HG03064 (cell line): ENCODE measurements at regions not wholly inside any gene's neighbourhood (a gene's known extent, or its start where the extent isn't known, plus 50 kb on each side); places are given as distances from the start of the nearest gene placed in this dataset.

Experiments
- ATAC-seq: cut with Tn5 transposase; IDR thresholded peaks from one replicate; pipeline ENCODE4 v1.9.1; 2021; ENCODE audit warnings: low read depth; ENCODE audit not compliant: unreplicated experiment

DNA sequence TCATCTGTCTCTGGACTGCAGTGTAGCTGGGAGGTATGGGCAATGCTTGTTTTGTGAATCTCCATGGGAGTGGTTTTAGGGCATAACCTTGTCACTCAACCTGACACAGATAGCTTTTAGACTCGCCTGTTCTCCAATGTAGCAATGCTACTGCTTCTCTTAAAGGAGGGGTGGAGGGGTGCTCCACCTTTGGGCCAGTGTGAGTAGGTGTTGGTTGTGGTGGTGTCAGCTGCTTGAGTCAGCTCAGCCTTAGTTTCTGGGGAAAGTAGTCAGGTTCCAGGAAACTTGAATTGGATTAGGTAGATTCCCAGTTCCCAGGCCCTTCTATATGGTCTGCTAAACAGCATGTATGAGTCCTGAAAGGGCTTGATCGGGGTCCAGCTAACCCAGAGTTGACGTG, 91.1 kb upstream of the PLPPR1 start:
- no peak for ATAC-seq

DNA sequence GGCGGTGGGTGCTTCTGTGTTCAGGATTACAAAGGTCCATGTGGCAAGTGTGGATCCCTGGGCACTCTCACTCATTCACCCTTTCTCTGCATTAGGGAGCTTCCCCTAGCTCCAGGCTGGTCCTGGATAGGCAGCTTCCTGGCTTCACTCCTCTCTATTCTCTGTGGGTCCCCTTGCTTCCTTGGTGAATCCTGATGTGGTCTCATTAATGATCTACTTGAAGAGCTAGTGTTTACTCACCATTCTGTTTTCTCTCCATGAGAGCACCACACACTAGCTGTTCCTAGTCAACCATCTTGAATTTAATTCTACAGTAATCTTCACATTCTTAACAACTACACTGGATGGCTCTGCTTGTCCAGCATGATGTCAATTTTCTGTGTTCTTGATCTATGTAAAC, 90.0 kb upstream of the PLPPR1 start:
- no peak for ATAC-seq

DNA sequence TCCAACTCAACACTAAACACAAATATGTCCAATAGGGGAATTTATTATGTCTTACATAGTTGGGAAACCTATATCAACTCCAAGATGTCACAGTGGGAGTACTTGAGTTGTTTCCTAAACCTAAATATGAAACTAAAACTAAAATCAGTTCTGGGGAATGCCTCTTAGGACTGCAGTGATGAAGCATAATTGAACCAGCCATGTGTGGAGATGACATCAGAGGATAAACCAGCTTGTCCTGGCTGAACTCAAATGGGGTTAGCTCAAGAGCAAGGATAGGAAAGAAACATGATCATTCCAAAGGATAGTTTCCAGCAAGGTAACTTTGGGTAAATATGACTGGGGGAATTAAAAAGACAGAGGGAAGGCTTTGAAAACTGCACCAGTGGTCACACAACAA, 88.9 kb upstream of the PLPPR1 start:
- ATAC-seq: no peak

DNA sequence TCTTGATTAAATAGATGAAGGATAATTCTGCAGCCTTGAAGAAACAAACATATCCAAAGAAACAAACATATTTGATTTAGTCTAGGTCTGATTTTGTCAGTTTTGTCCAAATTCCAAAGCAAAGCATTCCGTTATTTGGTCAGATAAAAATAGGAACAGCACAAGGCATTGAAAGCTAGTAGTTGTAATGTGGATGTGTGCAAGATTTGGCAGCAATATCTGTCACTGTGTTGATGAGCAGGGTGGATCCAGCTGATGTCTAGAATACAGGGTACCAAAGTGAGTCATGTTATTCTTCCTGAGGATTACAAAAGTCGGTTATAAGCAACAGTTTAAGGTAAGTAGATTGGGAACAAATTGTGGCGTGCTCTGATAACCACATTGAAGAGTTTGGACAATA, 69.3 kb upstream of the PLPPR1 start:
- ATAC-seq: no peak
